KMS-11 (cell line): ENCODE measurements at regions not wholly inside any gene's neighbourhood (a gene's known extent, or its start where the extent isn't known, plus 50 kb on each side); places are given as distances from the start of the nearest gene placed in this dataset.

Experiments used
- H2AFZ ChIP-seq: fragments of 200-600 bp; sonication (generic); 2 replicates; pipeline ENCODE4 v1.6.1; 2016; ENCODE audit warnings: antibody characterized with exemption, mixed run types, low read depth
- H3K27ac ChIP-seq: fragments of 200-600 bp; sonication (generic); 2 replicates; pipeline ENCODE4 v1.6.1; 2016; ENCODE audit warnings: mild to moderate bottlenecking, mixed run types
- H3K27me3 ChIP-seq: fragments of 200-600 bp; sonication (generic); 2 replicates; pipeline ENCODE4 v1.6.1; 2017; ENCODE audit warnings: mild to moderate bottlenecking, low read depth, mixed run types, moderate library complexity; ENCODE audit not compliant: insufficient read depth
- H3K36me3 ChIP-seq: fragments of 200-600 bp; sonication (generic); 2 replicates; pipeline ENCODE4 v1.6.1; 2017; ENCODE audit warnings: mild to moderate bottlenecking, mixed run types; ENCODE audit not compliant: insufficient read depth
- H3K4me1 ChIP-seq: fragments of 200-600 bp; sonication (generic); 2 replicates; pipeline ENCODE4 v1.6.1; 2016; ENCODE audit warnings: mild to moderate bottlenecking, low read depth, mixed run types; ENCODE audit not compliant: poor library complexity, severe bottlenecking
- H3K4me2 ChIP-seq: fragments of 200-600 bp; sonication (generic); 2 replicates; pipeline ENCODE4 v1.7.0; 2016; ENCODE audit warnings: mild to moderate bottlenecking, mixed run types
- H3K4me3 ChIP-seq: fragments of 200-600 bp; sonication (generic); IDR thresholded peaks from 2 replicates; pipeline ENCODE4 v1.6.1; 2017; ENCODE audit warnings: low read depth, low read length, mixed read lengths; ENCODE audit not compliant: insufficient read depth
- H3K79me2 ChIP-seq: fragments of 200-600 bp; sonication (generic); 2 replicates; pipeline ENCODE4 v1.6.1; 2016; ENCODE audit warnings: low read depth, mixed run types; ENCODE audit not compliant: insufficient read depth
- H3K9ac ChIP-seq: fragments of 200-600 bp; sonication (generic); 2 replicates; pipeline ENCODE4 v1.6.1; 2016; ENCODE audit warnings: mild to moderate bottlenecking, mixed run types
- H4K20me1 ChIP-seq: fragments of 200-600 bp; sonication (generic); 2 replicates; pipeline ENCODE4 v1.6.1; 2016; ENCODE audit warnings: mild to moderate bottlenecking, mixed run types; ENCODE audit not compliant: insufficient read depth
- CTCF ChIP-seq: fragments of 200-600 bp; sonication (generic); conservative IDR thresholded peaks from 2 replicates; pipeline ENCODE4 v1.6.1; 2017; ENCODE audit warnings: low read depth, mild to moderate bottlenecking, antibody characterized with exemption, low read length, moderate library complexity, mixed read lengths

DNA sequence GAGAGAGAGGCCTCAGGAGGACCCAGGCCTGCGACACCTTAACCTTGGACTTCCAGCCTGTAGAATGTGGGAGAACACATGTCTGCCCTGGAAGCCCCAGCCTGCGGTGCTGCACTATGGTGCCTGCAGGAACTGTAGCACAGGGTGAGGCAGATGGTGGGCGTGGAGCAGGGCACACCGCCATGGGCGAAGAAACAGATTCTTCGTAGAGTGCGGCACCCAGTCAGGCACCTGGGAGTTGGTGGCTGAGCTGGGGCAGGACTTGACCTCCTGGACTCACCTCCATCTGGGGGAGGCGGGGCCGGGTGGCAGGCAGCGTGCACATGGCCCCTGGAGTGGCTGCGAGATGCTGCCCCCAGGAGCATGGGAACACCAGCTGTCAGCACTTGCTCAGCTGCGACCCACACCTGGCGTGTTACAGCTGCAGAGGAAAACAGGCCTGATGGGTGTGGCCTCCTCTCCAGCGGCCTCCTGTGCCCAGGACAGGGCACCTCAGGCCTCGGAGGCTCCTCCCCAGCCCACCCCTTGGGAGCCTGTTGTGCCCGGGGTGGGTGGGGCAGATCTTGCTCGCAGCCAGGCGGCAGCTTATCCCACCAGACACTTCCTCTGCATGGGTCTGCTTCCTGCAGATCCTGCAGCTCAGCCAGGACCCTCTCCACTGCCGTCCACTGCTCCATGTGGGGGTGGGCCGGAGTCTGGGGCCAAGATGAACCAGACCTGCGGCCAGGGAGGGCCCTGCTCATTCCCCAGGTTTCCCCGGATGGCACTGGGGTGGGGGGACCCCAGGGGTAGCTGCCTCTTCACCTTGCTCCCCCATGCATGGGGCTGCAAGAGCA, 80.4 kb downstream of the MYEOV start:
- H3K79me2 ChIP-seq, result no peaks in the 10 kb centered on the region
- no peak overlapping the region for H3K9ac ChIP-seq
- H4K20me1 ChIP-seq, result no peaks in the 10 kb centered on the region
- no peak overlapping the region for H3K4me3 ChIP-seq
- no peaks in the 10 kb centered on the region for H3K36me3 ChIP-seq
- no peak overlapping the region for H3K4me2 ChIP-seq
- H3K27me3 ChIP-seq, result no peaks in the 10 kb centered on the region; the same call in 1 of the 2 replicates
- no peaks in the 10 kb centered on the region for H3K4me1 ChIP-seq
- no peak for TF ChIP-seq CTCF
- no peak overlapping the region for H2AFZ ChIP-seq
- no peak overlapping the region for H3K27ac ChIP-seq

- peaks cover 4% of the 10 kb centered on the region; the same call in 1 of the 2 replicates for H3K27me3 ChIP-seq
- H3K79me2 ChIP-seq, result no peaks in the 10 kb centered on the region
- H3K27ac ChIP-seq, result no peak overlapping the region
- no peak overlapping the region for H2AFZ ChIP-seq
- no peaks in the 10 kb centered on the region for H3K36me3 ChIP-seq
- H3K4me3 ChIP-seq, result no peak overlapping the region
- H4K20me1 ChIP-seq, result no peaks in the 10 kb centered on the region
- H3K9ac ChIP-seq, result no peak overlapping the region
- TF ChIP-seq CTCF, result no peak
- no peaks in the 10 kb centered on the region for H3K4me1 ChIP-seq
- no peak overlapping the region for H3K4me2 ChIP-seq
Measured at GRCh38 chr11:69374946-69375310, 81.0 kb downstream of the MYEOV start.

DNA sequence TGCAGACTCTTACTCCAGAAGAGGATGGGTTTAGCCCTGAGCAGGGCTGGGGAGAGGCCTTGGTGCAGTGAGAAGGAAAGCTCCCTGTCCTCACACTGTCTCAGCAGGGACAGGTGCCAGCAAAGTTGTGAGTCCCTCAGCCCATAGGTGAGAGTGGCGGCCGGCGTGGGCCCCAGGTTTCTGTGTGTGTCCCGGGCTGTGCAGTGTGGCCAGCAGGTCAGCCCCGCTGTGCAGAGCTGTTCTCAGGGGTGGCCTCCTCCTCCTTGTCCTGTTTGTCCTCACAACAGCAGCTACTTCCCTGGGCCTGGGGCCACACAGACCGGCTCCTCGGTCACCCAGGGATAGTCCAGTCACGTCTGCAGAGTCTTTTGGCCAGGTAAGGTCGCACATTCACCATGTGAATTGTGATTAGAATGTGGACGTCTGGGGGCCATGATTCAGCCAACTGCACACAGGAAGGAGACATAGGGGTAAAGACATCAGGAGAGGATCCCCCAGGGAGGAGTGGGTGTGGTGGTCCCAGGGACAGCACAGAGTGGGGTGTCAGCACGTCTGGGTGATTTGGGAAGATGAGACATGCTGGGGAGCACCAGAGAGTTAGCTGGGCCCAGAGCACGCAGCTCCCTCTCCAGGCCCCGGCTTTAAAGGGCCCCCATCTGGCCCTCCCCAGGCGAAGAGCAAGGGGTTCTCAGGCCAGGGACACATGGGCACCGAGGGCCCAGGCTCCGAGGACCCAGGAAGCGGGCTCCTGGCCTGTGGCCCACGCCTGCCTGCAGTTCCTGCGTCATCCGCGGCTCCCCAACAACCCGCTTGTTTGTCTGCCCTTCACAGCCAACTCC, 81.6 kb downstream of the MYEOV start:
- no peak for TF ChIP-seq CTCF
- Histone ChIP-seq H3K9ac (no peak overlapping the region), H2AFZ (no peak overlapping the region), H3K4me1 (no peaks in the 10 kb centered on the region), H3K79me2 (no peaks in the 10 kb centered on the region), H3K4me3 (no peak overlapping the region), H3K36me3 (no peaks in the 10 kb centered on the region), H3K4me2 (no peak overlapping the region), H3K27ac (no peak overlapping the region), H4K20me1 (no peaks in the 10 kb centered on the region), H3K27me3 (peaks cover 7% of the 10 kb centered on the region; the same call in 1 of the 2 replicates)

- H4K20me1 ChIP-seq, result no peaks in the 10 kb centered on the region
- no peak for TF ChIP-seq CTCF
- H3K4me1 ChIP-seq, result no peaks in the 10 kb centered on the region
Measured at GRCh38 chr11:69376155-69377028, 82.4 kb downstream of the MYEOV start.

More at GRCh38 chr11:69376155-69377028, 82.4 kb downstream of the MYEOV start:
- Histone ChIP-seq H3K79me2 (no peaks in the 10 kb centered on the region), H3K4me3 (no peak overlapping the region), H3K27ac (no peak overlapping the region), H3K9ac (no peak overlapping the region), H3K36me3 (no peaks in the 10 kb centered on the region), H3K27me3 (peaks cover 7% of the 10 kb centered on the region; the same call in 1 of the 2 replicates), H2AFZ (no peak overlapping the region), H3K4me2 (no peak overlapping the region)
